ENCODE measurements at regions not wholly inside any gene's neighbourhood (a gene's known extent, or its start where the extent isn't known, plus 50 kb on each side); places are given as distances from the start of the nearest gene placed in this dataset.

GRCh38 chr6:146879406-146880117 is 280.8 kb downstream of the ADGB start:
- H3K4me3 Mint-ChIP-seq = no peak overlapping the region
- no peak for ATAC-seq (replicated peaks)
- DNase-seq = no peak
- H3K36me3 Mint-ChIP-seq (ENCODE audit: insufficient read depth) = no peaks in the 10 kb centered on the region
- H3K9me3 Mint-ChIP-seq = no peaks in the 10 kb centered on the region
- no peaks in the 10 kb centered on the region for H3K4me1 Mint-ChIP-seq (ENCODE audit: low read depth in 2 of 2)
- no peak overlapping the region for H3K27ac Mint-ChIP-seq
- peaks cover 10 to 21% of the 10 kb centered on the region in 2 donors for H3K27me3 Mint-ChIP-seq

- Mint-ChIP-seq H3K4me1 (ENCODE audit: low read depth in 2 of 2) (no peaks in the 10 kb centered on the region), H3K36me3 (ENCODE audit: insufficient read depth) (no peaks in the 10 kb centered on the region), H3K9me3 (no peaks in the 10 kb centered on the region), H3K27ac (no peak overlapping the region), H3K4me3 (no peak overlapping the region), H3K27me3 (peaks cover 12 to 27% of the 10 kb centered on the region in 2 donors)
- ATAC-seq (replicated peaks) = no peak
- DNase-seq = no peak
These were observed 282.7 kb downstream of the ADGB start for GRCh38 chr6:146881228-146882181.

- H3K27ac Mint-ChIP-seq = no peak overlapping the region
- no peaks in the 10 kb centered on the region for H3K36me3 Mint-ChIP-seq (ENCODE audit: insufficient read depth)
These were observed 285.1 kb downstream of the ADGB start for GRCh38 chr6:146883640-146884531.

GRCh38 chr6:146884728-146885127 is 286.0 kb downstream of the ADGB start:
- no peak overlapping the region for H3K4me3 Mint-ChIP-seq
- no peak overlapping the region for H3K27ac Mint-ChIP-seq
- no peaks in the 10 kb centered on the region for H3K9me3 Mint-ChIP-seq
- H3K4me1 Mint-ChIP-seq (ENCODE audit: low read depth in 2 of 2) = no peaks in the 10 kb centered on the region
- H3K27me3 Mint-ChIP-seq = peaks cover 17 to 23% of the 10 kb centered on the region in 2 donors
- H3K36me3 Mint-ChIP-seq (ENCODE audit: insufficient read depth) = no peaks in the 10 kb centered on the region
- ATAC-seq (replicated peaks) (no peak), DNase-seq (no peak)

More at GRCh38 chr6:146883640-146884531, 285.1 kb downstream of the ADGB start:
- H3K4me3 Mint-ChIP-seq = no peak overlapping the region
- no peaks in the 10 kb centered on the region for H3K9me3 Mint-ChIP-seq
- DNase-seq = no peak
- H3K27me3 Mint-ChIP-seq = peaks cover 11 to 24% of the 10 kb centered on the region in 2 donors
- H3K4me1 Mint-ChIP-seq (ENCODE audit: low read depth in 2 of 2) = no peaks in the 10 kb centered on the region
- ATAC-seq (replicated peaks) = no peak

GRCh38 chr6:146885708-146886457 is 287.1 kb downstream of the ADGB start:
- H3K36me3 Mint-ChIP-seq (ENCODE audit: insufficient read depth) = no peaks in the 10 kb centered on the region

DNA sequence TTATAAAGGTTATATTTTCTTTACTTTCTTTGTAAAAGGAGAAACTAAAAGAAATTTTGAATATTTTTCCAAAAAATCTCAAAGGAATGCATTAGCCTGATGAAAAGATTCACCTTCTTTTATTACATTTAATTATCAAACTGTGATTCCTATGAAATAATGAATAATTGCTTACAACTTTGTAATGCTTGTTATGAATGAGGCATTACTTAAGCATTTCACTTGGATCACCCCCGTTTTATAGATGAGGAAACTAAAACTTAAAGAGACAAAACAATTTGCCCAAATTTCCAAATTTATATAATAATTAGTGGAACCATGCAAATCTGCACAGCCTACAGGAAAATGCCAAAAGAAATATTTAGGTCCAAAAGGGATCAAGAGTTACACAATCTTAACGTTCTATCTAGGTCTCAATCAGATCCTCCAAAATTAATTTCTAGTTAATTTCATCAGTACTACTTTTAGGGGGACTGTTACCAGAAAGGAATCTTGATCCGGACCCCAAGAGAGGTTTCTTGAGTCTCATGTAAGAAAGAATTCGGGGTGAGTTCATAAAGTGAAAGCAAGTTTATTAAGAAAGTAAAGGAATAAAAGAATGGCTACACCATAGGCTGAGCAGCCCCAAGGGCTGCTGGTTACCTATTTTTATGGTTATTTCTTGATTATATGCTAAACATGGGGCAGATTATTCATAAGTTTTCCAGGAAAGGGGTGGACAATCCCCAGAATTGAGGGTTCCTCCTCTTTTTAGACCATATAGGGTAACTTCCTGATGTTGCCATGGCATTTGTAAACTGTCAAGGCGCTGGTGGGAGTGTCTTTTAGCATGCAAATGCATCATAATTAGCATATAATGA is 288.0 kb downstream of the ADGB start:
- Mint-ChIP-seq H3K9me3 (no peaks in the 10 kb centered on the region), H3K27ac (no peak overlapping the region), H3K36me3 (ENCODE audit: insufficient read depth) (no peaks in the 10 kb centered on the region), H3K4me1 (ENCODE audit: low read depth in 2 of 2) (no peaks in the 10 kb centered on the region), H3K4me3 (no peak overlapping the region), H3K27me3 (peaks cover 17 to 20% of the 10 kb centered on the region in 2 donors)
- DNase-seq (no peak), ATAC-seq (replicated peaks) (no peak)

More at GRCh38 chr6:146885708-146886457, 287.1 kb downstream of the ADGB start:
- Mint-ChIP-seq H3K27me3 (peaks cover 17 to 23% of the 10 kb centered on the region in 2 donors), H3K4me1 (ENCODE audit: low read depth in 2 of 2) (no peaks in the 10 kb centered on the region), H3K9me3 (no peaks in the 10 kb centered on the region), H3K4me3 (no peak overlapping the region), H3K27ac (no peak overlapping the region)
- DNase-seq (no peak), ATAC-seq (replicated peaks) (no peak)

- Mint-ChIP-seq H3K4me3 (no peak overlapping the region), H3K27me3 (peaks cover 16 to 17% of the 10 kb centered on the region in 2 donors), H3K4me1 (ENCODE audit: low read depth in 2 of 2) (no peaks in the 10 kb centered on the region), H3K9me3 (no peaks in the 10 kb centered on the region), H3K36me3 (ENCODE audit: insufficient read depth) (no peaks in the 10 kb centered on the region), H3K27ac (no peak overlapping the region)
- DNase-seq (no peak), ATAC-seq (replicated peaks) (no peak)
These were observed 288.8 kb downstream of the ADGB start for GRCh38 chr6:146887447-146888077.

DNA sequence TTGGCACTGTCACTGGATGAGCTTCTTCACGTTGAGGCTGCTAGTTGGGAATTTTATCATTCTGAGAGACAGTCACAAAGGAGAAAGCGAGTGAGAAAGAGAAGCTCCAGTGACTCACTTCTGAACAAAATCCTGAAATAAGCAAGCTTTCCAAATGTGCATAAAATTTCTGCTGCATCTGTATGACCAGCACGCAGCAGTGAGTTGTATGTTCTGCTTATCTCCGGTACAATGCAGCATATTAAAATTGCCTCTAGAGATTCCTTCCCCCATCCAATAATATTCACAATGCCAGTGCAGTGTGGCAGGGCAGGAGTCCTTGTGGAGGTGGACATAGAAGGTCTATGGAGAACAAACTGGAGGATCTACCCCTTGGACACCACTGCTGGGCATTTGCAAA is 290.5 kb downstream of the ADGB start:
- H3K9me3 Mint-ChIP-seq = no peaks in the 10 kb centered on the region
- no peak overlapping the region for H3K4me3 Mint-ChIP-seq
- H3K4me1 Mint-ChIP-seq (ENCODE audit: low read depth in 2 of 2) = no peaks in the 10 kb centered on the region
- no peaks in the 10 kb centered on the region for H3K36me3 Mint-ChIP-seq (ENCODE audit: insufficient read depth)
- DNase-seq = no peak
- no peak overlapping the region for H3K27ac Mint-ChIP-seq
- H3K27me3 Mint-ChIP-seq = peaks cover 16 to 19% of the 10 kb centered on the region in 2 donors
- no peak for ATAC-seq (replicated peaks)

GRCh38 chr6:146890172-146890571 is 291.4 kb downstream of the ADGB start:
- no peak for DNase-seq
- Mint-ChIP-seq H3K9me3 (no peaks in the 10 kb centered on the region), H3K4me3 (no peak overlapping the region), H3K27me3 (peaks cover 16 to 25% of the 10 kb centered on the region in 2 donors), H3K4me1 (ENCODE audit: low read depth in 2 of 2) (no peaks in the 10 kb centered on the region), H3K27ac (no peak overlapping the region), H3K36me3 (ENCODE audit: insufficient read depth) (no peaks in the 10 kb centered on the region)
- no peak for ATAC-seq (replicated peaks)

DNA sequence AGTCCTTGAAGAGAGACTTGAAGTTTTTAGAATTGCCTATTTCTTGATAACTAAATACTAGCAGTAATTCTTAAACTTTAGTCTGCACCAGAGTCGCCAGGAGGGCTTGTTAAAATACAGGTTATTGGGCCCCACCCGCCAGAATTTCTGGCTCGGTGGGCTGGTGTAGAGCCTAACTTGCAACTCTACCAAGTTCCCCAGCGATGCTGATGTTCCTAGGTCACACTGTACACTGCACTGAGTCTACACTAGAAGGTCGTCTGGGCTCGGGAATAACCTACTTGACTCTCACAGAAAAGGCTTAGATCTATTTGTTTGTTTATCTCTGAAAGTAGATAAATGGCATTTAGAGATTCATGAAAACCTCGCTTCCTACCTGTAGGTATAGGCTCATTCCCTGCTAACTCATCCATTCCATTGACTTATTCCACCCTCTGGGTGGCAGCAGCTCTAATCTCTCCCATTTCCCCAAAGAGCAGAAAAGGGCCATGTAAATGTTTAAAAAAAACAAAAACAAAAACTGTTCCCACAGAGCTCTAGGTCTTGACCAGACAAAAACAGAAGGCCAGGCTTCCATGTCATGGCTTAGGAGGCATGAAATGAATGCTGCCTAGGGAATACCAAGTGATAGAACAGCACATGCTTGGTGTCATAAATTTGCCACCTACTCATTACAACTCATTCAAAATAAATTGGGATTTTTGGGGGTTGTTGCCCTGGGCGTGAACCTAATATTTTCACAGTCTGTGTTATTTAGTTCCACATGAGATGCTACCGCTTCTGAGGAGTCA is 292.1 kb downstream of the ADGB start:
- ATAC-seq (replicated peaks) (no peak), DNase-seq (no peak)
- Mint-ChIP-seq H3K27me3 (peaks cover 16 to 21% of the 10 kb centered on the region in 2 donors), H3K36me3 (ENCODE audit: insufficient read depth) (no peaks in the 10 kb centered on the region), H3K4me3 (no peak overlapping the region), H3K4me1 (ENCODE audit: low read depth in 2 of 2) (no peaks in the 10 kb centered on the region), H3K9me3 (no peaks in the 10 kb centered on the region), H3K27ac (no peak overlapping the region)

DNA sequence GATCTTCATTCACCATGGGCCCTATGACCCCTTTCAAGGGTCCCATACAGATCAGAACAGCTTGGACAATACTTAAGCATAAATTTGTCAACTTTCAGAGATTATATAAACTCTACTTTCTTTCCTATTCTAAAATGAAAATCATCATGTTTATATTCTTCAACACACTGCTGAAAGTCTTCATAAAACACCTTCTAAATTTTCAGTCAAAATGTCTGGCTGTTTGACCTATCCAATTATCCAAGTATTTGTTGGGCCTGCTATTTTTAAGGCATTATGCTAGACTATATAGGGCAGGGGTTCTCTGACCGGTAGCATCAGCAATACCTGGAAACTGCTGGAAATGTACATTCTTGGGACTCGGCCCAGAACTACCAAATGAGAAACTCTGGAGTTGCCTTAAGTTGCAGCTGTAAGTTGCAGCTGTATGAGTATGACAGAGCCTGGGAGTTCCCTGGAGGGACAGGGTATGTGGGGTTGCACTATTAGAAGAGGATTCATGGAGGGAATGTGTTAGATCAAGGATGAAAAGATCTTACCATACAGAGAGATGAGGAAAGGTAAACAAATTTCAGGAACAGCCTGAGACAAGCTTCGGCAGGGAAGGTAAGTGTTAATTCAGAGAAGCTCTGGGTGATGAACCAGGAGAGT is 293.0 kb downstream of the ADGB start:
- peaks cover 10 to 14% of the 10 kb centered on the region in 2 donors for H3K27me3 Mint-ChIP-seq
- no peak for ATAC-seq (replicated peaks)
- no peak overlapping the region for H3K4me3 Mint-ChIP-seq
- H3K4me1 Mint-ChIP-seq (ENCODE audit: low read depth in 2 of 2) = no peaks in the 10 kb centered on the region
- H3K27ac Mint-ChIP-seq = no peak overlapping the region
- DNase-seq = no peak
- no peaks in the 10 kb centered on the region for H3K36me3 Mint-ChIP-seq (ENCODE audit: insufficient read depth)
- no peaks in the 10 kb centered on the region for H3K9me3 Mint-ChIP-seq
